GM10266 (cell line): ENCODE measurements at regions not wholly inside any gene's neighbourhood (a gene's known extent, or its start where the extent isn't known, plus 50 kb on each side); places are given as distances from the start of the nearest gene placed in this dataset.

Experiments used
- DNase-seq: peaks from one replicate; pipeline ENCODE4 v3.0.0; 2012; ENCODE audit errors: extremely low spot score
- CTCF ChIP-seq: IDR thresholded peaks from 2 replicates; pipeline ENCODE4 v1.5.1; 2012; ENCODE audit warnings: mild to moderate bottlenecking, low read depth; ENCODE audit not compliant: control insufficient read depth, insufficient read depth; ENCODE audit errors: missing control alignments

DNA sequence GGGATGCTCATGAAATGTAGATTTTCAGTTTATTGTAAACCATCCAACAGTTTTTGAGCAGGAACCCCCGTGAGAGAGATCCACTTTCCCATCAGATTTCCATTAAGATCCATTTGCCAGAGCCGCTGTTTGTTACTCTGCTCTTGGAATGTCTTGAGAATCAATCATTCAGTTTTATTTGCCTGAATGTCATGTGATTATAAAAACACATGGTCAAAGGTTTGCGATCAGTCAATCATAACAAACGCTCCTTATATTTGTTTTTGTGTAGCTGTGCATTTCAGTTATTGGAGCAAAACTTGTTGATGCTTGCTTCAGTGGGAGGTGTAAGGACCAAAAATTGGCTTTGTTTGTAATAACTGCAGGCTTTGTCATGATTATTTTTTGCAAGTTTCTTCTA lies 155.8 kb upstream of the RHOBTB1 start:
- TF ChIP-seq CTCF: no peak
- no peak for DNase-seq

GRCh38 chr10:61098966-61099365 lies 155.0 kb upstream of the RHOBTB1 start:
- no peak for DNase-seq
- no peak for TF ChIP-seq CTCF

DNA sequence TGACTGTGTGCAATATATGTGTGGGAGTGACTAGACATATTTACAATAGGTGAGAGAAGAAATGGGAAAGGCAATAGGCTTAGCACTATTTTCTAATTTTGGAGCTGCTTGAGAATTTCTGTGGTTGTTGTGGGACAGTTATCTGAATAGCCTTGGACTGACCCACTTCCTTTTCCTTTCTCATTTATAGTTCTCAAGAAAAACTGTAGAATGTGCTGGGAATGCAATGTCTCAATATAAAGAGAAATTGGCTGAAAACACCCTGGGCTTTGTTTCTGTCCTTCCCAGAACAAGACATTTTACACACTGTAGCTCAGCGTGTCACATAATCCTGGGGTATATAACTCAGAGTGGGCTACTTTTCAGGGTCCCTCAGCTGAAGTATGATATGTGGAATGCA lies 153.0 kb upstream of the RHOBTB1 start:
- no peak for TF ChIP-seq CTCF
- DNase-seq: no peak

DNA sequence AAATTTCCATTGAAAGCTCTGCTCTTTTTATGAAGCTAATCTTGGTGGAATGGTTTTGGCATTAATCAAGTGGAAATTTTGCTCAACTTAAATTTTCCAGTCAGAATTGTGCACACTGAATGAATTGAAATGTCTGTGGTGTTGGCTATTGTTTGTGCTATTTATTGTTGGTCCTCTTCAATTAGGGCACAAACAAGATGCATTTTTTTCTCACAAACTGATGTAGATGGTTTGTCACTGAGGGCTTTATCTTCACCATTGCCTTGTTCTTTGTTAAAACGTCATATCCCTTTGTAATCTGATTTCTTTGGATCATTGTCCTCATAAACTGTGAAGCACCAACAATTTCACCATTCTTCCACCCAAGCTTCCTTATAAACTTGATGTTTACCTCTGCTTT lies 152.1 kb upstream of the RHOBTB1 start:
- no peak for TF ChIP-seq CTCF

DNA sequence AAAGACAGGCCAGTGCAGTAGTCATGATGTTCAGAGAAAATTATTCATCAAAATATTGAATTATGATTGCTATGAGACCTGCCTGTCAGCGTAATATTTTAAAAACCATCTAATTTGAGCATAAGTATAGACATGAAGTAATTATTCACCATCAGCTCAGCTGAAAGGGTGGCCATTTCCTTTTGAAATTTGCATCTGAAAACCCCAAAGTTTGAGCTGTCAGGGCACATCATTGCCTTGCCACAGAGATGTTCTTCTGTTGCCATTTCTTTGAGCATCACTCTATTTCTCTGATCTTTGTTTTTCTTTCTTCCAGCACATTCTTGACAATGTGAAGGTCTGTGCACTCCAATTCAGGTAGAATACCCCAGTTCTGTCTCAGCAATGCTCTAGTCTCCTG lies 147.5 kb upstream of the RHOBTB1 start:
- DNase-seq: no peak
- no peak for TF ChIP-seq CTCF

More for the DNA sequence above, 152.1 kb upstream of the RHOBTB1 start:
- no peak for DNase-seq

- TF ChIP-seq CTCF: no peak
- DNase-seq: no peak
Measured at GRCh38 chr10:61089251-61089650, 145.3 kb upstream of the RHOBTB1 start.

GRCh38 chr10:61084493-61084892 lies 140.5 kb upstream of the RHOBTB1 start:
- no peak for DNase-seq
- no peak for TF ChIP-seq CTCF
